ENCODE measurements at regions not wholly inside any gene's neighbourhood (a gene's known extent, or its start where the extent isn't known, plus 50 kb on each side); places are given as distances from the start of the nearest gene placed in this dataset.

DNA sequence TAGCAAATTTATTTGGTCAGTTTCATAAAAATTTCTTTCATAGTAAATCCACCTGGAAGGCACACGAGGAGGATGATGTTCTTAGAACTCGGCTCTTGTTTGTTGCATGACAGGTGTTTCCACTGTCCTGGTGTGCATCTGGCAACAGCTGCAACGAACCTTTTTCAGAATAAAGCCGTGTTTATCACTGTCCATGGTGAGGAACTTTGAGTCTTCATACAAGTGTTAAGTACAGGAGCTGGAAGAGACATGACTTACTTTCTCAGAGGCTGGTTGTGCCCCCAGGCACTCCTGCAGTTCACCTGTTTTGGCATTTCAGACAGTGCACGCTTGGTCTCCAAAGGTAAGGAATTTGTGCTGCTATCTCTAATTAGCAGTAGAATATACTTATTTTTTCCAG, 97.1 kb downstream of the ADAMTS1 start:
- DNase-seq (ENCODE audit: low read depth), result no peak
- TF ChIP-seq, protein P1, sequence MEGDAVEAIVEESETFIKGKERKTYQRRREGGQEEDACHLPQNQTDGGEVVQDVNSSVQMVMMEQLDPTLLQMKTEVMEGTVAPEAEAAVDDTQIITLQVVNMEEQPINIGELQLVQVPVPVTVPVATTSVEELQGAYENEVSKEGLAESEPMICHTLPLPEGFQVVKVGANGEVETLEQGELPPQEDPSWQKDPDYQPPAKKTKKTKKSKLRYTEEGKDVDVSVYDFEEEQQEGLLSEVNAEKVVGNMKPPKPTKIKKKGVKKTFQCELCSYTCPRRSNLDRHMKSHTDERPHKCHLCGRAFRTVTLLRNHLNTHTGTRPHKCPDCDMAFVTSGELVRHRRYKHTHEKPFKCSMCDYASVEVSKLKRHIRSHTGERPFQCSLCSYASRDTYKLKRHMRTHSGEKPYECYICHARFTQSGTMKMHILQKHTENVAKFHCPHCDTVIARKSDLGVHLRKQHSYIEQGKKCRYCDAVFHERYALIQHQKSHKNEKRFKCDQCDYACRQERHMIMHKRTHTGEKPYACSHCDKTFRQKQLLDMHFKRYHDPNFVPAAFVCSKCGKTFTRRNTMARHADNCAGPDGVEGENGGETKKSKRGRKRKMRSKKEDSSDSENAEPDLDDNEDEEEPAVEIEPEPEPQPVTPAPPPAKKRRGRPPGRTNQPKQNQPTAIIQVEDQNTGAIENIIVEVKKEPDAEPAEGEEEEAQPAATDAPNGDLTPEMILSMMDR (conservative IDR thresholded peaks at IDR 0.05; ENCODE audit: control insufficient read depth, insufficient read depth, low read depth, low read length), result no peak
- no peak overlapping the region for H3K4me3 ChIP-seq (ENCODE audit: control insufficient read depth, low read depth, low read length)

DNA sequence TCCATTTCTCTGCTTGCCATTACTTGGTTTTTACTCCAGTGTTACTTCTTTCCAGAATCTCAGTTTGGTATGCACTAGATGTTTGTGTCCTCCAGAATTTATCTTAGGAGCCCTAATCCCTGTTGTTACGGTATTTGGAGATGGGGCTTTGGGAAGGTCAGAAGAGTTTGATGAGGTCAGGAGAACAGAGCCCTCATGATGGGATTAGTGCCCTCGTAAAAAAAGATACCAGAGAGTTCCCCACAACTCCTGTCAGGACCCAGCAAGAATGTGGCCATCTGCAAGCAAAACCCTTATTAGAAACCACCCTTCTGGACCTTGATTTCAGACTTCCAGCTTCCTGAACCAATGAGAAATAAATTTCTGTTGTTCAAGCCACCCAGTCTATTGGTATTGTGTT, 98.0 kb downstream of the ADAMTS1 start:
- no peak for DNase-seq (ENCODE audit: low read depth)
- TF ChIP-seq, protein P1 (conservative IDR thresholded peaks at IDR 0.05; ENCODE audit: control insufficient read depth, insufficient read depth, low read depth, low read length), result no peak
- no peak overlapping the region for H3K4me3 ChIP-seq (ENCODE audit: control insufficient read depth, low read depth, low read length)

DNA sequence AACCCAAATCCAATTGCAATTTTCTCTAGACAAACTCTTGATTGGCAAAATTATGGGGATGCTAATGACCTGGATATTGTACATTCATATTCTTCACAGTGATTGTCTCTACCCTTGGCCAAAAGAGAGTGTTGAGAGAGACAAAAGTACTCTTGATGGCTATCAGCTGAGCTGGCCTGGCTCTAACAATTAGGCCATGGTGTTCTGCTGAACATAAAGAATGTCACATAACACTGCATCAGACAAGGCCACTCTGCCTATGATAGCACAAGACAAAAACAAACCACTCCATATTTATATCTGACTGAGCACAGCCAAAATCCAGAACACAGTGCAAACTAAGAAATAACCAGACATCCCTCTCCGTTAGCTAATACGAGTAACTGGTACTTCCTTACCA, 101.7 kb downstream of the ADAMTS1 start:
- no peak overlapping the region for H3K4me3 ChIP-seq (ENCODE audit: control insufficient read depth, low read depth, low read length)
- TF ChIP-seq, protein P1 (conservative IDR thresholded peaks at IDR 0.05; ENCODE audit: control insufficient read depth, insufficient read depth, low read depth, low read length), result no peak
- no peak for DNase-seq (ENCODE audit: low read depth)

DNA sequence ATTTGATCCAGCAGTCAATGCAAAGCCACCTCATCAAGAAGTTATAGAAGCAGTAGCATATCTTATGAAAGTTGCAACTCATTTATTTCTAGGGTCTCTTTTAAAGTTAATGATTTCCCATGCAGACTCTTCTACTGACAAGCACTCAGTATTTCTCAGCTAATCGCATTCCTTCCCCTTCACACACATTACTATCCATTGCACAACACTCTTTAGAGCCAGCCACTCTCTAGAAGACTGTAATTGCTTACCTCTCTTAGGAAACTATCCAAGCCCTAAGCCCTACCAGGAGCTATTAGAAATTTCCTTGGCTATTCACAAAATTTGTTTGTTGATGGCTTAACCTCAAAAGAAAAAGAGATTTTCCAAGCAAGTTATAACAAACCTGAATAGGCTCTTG, 106.0 kb downstream of the ADAMTS1 start:
- no peak overlapping the region for H3K4me3 ChIP-seq (ENCODE audit: control insufficient read depth, low read depth, low read length)
- DNase-seq (ENCODE audit: low read depth), result peak; percentile 34
- TF ChIP-seq, protein P1 (conservative IDR thresholded peaks at IDR 0.05; ENCODE audit: control insufficient read depth, insufficient read depth, low read depth, low read length), result no peak

DNA sequence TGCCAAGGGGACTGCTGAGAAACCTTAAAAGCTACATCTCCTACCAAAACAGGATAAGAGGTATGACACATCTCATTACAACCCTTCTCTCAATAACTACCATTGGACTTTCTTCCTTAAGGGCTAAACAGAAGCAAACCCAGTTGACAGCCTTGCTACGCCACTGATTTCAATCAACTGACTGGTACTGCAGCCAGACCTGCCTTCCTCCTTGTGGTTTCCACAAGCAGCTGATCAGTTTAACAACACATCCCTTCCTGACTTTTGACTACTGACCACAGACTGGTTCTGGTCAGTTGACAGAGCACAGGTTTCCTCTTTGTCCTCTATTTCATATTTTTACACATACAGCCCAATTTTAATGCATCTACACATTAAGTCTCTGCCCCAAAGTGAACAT, 108.8 kb downstream of the ADAMTS1 start:
- TF ChIP-seq, protein P1 (conservative IDR thresholded peaks at IDR 0.05; ENCODE audit: control insufficient read depth, insufficient read depth, low read depth, low read length), result no peak
- no peak overlapping the region for H3K4me3 ChIP-seq (ENCODE audit: control insufficient read depth, low read depth, low read length)
- no peak for DNase-seq (ENCODE audit: low read depth)

DNA sequence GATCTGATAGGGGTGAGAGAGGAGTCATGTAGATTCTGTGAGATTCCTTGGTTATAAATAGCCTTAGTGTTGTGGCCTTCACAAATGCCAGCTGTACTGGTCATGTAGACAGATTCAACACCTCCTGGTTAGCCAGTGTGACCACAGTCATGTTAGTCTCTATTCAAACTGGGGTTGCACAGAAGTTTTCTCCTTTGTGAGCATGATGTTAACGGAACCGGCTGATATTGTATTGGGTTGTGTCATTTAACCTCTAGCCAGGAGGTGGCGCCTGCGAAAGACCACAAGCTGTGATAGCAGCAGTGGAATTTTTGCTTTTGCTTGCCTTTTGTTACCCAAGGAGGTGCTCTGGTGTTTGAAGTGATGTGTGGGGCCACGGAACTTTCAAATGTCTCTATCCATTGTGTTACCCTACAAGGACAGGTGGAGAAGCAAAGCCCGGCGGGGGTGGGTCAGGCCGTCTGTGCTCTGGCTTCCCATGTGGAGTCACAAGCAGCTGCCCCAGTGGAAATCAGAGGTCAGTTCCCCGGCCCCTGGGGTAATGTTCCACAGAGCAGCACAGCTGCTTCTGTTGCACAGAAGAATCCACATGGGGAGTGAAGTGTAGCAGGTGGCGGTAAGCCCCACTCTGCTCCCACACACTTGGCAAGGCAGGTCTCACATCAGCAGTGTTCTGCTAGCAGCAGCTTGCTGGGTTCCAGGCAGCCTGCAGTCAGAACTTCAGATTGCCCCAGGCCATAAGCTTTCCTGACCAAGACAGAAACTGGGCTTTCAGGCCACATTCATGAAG, 112.6 kb downstream of the ADAMTS1 start:
- TF ChIP-seq, protein P1 (conservative IDR thresholded peaks at IDR 0.05; ENCODE audit: control insufficient read depth, insufficient read depth, low read depth, low read length), result peak; percentile 76
- H3K4me3 ChIP-seq (ENCODE audit: control insufficient read depth, low read depth, low read length), result no peak overlapping the region
- peak; percentile 60 for DNase-seq (ENCODE audit: low read depth)

Data from fibroblast of mammary gland (primary cell).